Spleen (tissue), 7 donors: ENCODE measurements at regions not wholly inside any gene's neighbourhood (a gene's known extent, or its start where the extent isn't known, plus 50 kb on each side); places are given as distances from the start of the nearest gene placed in this dataset.

Experiments used
- CTCF ChIP-seq, 11 experiments: fragments of 200-600 bp in 7 of 11; fragments of 450-650 bp in 4 of 11; sonication (generic) in 4 of 11; IDR thresholded peaks in 8 of 11; conservative IDR thresholded peaks in 3 of 11; 1 replicate in 7 of 11; 2 replicates in 4 of 11; pipeline versions ENCODE4 v1.4.0 to v1.8.0; 2016 to 2021; ENCODE audit warnings: antibody characterized with exemption in 11 of 11, inconsistent platforms in 4 of 11, mild to moderate bottlenecking in 1 of 11
- POLR2A ChIP-seq, 3 donors: fragments of 450-650 bp; IDR thresholded peaks; one replicate each; pipeline ENCODE4 v1.5.1; 2017; ENCODE audit warnings: antibody characterized with exemption in 3 of 3, mild to moderate bottlenecking in 1 of 3
- POLR2AphosphoS5 ChIP-seq, 3 donors: sonication (generic); formaldehyde crosslinking; IDR thresholded peaks; one replicate each; pipeline ENCODE4 v1.5.1; 2017; ENCODE audit warnings: antibody characterized with exemption in 3 of 3
- donor health status: DM: no; HTN: no; CAD: no; lungs with moderate emphysema.
- donor health status: DM: no; HTN: no; CAD: no.
- donor health status: DM: no; HTN: no; CAD: no.

- no peak for TF ChIP-seq CTCF (IDR thresholded peaks at IDR 0.05 in 8 of 11, conservative IDR thresholded peaks at IDR 0.05 in 3 of 11)
- no peak for TF ChIP-seq POLR2AphosphoS5 (IDR thresholded peaks at IDR 0.05)
- no peak for TF ChIP-seq POLR2A (IDR thresholded peaks at IDR 0.05)
Measured at GRCh38 chrX:43562372-43562771, 93.7 kb upstream of the MAOA start.
